GM03348 (cell line): ENCODE measurements at regions not wholly inside any gene's neighbourhood (a gene's known extent, or its start where the extent isn't known, plus 50 kb on each side); places are given as distances from the start of the nearest gene placed in this dataset.

Source experiments
- DNase-seq: peaks from one replicate; pipeline ENCODE4 v3.0.0; 2012; ENCODE audit warnings: low spot score

- no peak for DNase-seq
Measured at GRCh38 chr12:126588586-126589249, 1523.5 kb downstream of the AACS start.

GRCh38 chr12:126591533-126591932, 1526.3 kb downstream of the AACS start:
- DNase-seq = no peak

- no peak for DNase-seq
Measured at GRCh38 chr12:126601184-126602170, 1536.2 kb downstream of the AACS start.

DNA sequence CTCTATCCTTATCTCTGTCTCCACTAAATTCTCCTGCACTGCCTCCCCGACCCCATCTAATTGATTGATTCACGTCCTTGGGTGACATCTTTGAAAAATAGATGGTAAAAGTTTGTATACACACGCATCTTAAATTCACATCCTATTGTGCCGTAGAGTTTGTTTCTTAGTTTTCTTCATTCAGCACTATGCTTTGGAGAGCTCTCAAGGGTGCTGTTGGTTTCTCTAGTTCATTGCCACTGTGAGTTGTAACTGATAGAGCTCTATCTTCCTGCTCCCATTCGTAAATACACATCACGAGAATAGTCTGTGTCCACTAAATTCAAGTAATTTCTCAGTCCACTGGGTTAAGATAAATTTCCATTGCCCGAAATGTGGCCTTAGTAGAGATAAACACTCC, 1537.4 kb downstream of the AACS start:
- DNase-seq = no peak

DNA sequence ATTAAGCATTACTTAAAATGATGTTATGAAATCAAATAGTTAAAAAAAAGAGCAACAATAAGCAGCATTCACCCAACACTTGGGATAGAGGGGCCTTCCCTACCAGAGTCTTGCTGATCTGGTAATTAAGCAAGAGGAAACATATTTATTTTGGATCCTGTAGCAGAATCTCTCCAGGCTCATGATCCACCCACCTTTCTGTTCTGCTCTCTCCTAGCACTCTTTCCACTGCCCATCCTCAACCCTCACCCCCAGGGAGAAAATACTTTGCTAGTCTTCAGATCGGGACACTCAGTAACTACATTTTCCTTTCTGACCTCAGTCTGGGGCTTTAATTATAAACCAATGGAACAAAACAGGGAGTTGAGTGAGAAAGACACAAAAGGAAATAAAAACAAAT, 1541.9 kb downstream of the AACS start:
- DNase-seq = no peak

- DNase-seq = no peak
Measured at GRCh38 chr12:126607867-126608266, 1542.6 kb downstream of the AACS start.

GRCh38 chr12:126608607-126609175, 1543.5 kb downstream of the AACS start:
- no peak for DNase-seq

- no peak for DNase-seq
Measured at GRCh38 chr12:126616441-126616840, 1551.2 kb downstream of the AACS start.

GRCh38 chr12:126617312-126617711, 1552.1 kb downstream of the AACS start:
- no peak for DNase-seq

DNA sequence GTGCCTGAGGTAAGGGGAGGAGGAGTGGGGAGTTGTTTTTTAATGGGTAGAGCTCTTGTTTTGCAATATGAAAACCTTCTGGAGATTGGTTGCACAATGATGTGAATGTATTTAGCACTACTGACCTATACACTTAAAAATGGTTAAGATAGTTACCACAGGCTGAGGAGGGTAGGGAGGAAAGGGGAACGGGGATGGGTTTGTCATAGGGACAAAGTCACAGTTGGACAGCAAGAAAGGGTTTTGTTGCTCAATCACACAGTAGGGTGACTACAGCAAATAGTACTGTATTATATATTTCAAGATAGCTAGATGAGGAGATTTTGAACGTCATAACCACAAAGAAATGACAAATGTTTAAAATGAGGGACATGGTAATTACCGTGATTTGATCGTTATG, 1562.4 kb downstream of the AACS start:
- no peak for DNase-seq

GRCh38 chr12:126636821-126637220, 1571.6 kb downstream of the AACS start:
- DNase-seq = no peak

DNA sequence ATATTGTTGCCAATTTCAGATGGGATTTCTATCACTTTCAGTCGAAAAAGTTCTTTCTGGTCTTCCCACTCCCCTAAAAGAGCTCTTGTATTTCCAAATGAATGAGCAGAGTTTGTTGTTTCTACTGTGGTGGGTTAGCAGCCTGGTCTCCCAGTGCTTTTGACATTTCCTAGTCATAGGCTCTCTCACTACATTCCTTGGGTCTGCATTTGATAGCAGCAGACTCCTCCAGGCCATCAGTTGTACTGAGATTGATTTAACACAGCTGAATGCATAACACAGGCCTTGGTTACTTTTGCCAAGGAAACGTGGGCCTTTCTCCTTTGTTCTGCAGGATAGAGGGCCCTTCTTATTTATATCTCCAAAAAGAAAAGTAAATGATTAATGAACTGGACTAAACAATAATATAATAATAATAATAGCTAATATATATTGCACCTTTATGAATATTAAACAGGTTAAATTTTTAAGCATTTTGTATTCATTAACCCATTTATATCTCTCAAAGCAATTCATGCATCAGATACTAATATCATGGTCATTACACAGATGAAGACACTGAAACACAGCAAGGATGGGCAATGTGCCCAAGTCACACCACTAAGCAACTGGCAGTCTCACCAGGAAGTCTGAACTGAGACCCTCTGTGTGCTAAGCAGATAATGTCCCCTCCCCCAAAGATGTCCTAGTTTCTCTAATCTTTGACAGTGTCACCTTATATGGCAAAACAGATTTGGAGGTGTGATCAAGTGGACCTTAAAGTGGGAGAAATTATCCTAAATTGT, 1579.2 kb downstream of the AACS start:
- DNase-seq = no peak

GRCh38 chr12:126648074-126648473, 1582.8 kb downstream of the AACS start:
- DNase-seq = no peak

GRCh38 chr12:126651133-126651532, 1585.9 kb downstream of the AACS start:
- no peak for DNase-seq

- DNase-seq = no peak
Measured at GRCh38 chr12:126663304-126664094, 1598.3 kb downstream of the AACS start.

DNA sequence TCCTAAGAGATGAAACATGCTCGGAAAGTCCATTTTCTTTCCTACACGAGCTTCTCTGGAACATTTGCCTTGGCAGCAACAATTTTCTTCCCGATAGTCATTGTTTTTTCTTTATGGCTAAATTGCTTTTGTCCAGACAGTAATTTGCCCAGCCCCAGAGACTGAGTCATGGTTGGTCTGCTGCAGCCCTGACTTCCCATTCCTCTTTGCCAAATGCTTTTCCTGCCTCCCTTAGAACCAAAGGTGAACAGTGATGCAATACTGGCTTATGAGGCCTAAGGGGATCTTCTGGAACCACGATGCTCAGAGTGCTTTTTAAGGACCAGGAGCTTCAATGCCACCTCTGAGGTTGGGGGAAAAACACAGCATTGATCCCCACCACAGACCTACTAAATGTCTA, 1599.6 kb upstream of the TMEM132C start:
- peak; percentile 23 for DNase-seq

- DNase-seq = peak; percentile 43
Measured at GRCh38 chr12:126668538-126668937, 1598.4 kb upstream of the TMEM132C start.

DNA sequence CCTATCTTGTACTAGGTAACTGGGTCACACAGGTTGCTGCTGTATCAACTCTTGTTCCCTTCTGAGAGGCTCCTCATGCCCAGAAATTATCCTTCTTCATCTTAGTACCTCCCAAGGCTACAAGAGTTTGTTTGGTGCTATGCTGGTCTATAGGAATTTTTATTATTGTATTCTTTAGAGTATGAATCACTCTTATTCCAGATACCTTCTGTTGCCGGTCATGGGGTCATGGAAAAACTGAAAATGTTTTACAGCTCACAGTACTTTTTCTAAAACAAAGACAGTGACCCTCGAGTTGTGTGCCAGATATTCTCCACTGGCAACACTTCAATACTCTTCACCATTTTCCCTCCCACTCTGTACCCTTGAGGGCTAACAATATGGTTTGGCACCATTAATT, 1598.0 kb upstream of the TMEM132C start:
- DNase-seq = peak; percentile 10

DNA sequence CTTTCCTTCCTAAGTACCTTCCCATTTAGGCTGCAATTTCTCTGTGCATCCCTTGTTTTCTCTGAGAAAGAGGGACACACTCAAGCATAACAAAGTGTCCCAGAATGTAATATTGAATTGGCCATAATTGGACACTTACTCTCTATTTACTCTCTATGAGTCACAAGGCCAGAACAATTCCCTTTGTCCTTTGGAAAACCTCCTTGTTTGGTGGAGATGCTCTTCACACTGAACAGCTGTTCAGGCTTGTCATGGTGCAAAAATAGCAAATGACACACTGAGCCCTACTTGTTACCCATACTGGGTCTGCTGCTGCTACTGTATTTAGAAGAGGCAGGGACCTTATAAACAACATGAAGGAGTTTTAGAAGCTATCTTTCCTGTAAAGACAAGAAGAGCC, 1590.5 kb upstream of the TMEM132C start:
- no peak for DNase-seq

GRCh38 chr12:126681676-126682075, 1585.3 kb upstream of the TMEM132C start:
- no peak for DNase-seq

DNA sequence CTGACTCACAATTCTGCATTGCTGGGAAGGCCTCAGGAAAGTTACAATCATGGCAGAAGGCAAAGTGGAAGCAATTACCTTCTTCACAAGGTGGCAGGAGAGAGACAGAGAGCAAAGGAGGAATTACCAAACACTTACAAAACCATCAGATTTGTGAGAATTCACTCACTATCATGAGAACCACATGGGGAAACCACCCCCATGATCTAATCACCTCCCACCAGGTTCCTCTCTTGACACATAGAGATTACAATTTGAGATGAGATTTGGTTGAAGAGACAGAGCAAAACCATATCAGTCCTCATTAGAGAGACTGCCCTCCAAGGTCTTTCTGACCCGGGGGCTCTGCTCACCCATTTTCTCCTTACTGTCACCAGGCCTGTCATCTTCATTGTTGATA, 1582.3 kb upstream of the TMEM132C start:
- DNase-seq = no peak
